ENCODE measurements at regions not wholly inside any gene's neighbourhood (a gene's known extent, or its start where the extent isn't known, plus 50 kb on each side); places are given as distances from the start of the nearest gene placed in this dataset.

DNA sequence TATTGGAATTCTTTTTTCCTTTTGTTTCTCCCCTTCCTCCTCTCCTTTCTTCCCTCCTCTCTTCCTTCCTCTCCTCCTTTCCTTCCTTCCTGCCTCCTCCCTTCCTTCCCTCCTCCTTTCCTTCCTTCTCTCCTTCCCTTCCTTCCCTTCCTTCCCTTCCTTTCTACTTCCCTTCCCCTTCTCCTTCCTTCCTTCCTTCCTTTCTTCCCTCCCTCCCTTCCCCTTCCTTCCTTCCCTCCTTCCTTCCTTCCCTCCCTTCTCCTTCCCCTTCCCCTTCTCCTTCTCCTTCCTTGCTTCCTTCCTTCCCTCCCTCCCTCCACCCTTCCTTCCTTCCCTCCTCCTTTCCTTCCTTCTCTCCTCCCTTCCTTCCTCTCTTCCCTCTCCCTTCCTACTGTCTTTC, 431.0 kb upstream of the MEIS1 start:
- TF ChIP-seq, protein P1, sequence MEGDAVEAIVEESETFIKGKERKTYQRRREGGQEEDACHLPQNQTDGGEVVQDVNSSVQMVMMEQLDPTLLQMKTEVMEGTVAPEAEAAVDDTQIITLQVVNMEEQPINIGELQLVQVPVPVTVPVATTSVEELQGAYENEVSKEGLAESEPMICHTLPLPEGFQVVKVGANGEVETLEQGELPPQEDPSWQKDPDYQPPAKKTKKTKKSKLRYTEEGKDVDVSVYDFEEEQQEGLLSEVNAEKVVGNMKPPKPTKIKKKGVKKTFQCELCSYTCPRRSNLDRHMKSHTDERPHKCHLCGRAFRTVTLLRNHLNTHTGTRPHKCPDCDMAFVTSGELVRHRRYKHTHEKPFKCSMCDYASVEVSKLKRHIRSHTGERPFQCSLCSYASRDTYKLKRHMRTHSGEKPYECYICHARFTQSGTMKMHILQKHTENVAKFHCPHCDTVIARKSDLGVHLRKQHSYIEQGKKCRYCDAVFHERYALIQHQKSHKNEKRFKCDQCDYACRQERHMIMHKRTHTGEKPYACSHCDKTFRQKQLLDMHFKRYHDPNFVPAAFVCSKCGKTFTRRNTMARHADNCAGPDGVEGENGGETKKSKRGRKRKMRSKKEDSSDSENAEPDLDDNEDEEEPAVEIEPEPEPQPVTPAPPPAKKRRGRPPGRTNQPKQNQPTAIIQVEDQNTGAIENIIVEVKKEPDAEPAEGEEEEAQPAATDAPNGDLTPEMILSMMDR (conservative IDR thresholded peaks at IDR 0.05; ENCODE audit: low read length): no peak
- no peak for TF ChIP-seq EZH2phosphoT487 (IDR thresholded peaks at IDR 0.05; ENCODE audit: borderline replicate concordance)
- Histone ChIP-seq H3K27me3 (ENCODE audit: insufficient read depth, low read length, poor library complexity, severe bottlenecking) (no peaks in the 10 kb centered on the region), H3F3A (ENCODE audit: low read depth) (no peaks in the 10 kb centered on the region), H3K9me2 (replicated peaks; ENCODE audit: low read depth, low read length) (peaks cover 5% of the 10 kb centered on the region; the same call in 1 of the 2 replicates), H2AFZ (ENCODE audit: low read length) (no peak overlapping the region), H3K9me3 (ENCODE audit: insufficient read depth, low read depth, low read length) (no peaks in the 10 kb centered on the region), H3K36me3 (ENCODE audit: insufficient read depth, low read length) (no peaks in the 10 kb centered on the region), H3K4me2 (ENCODE audit: low read depth, low read length, poor library complexity, severe bottlenecking) (no peak overlapping the region), H3K9ac (ENCODE audit: low read depth, low read length, poor library complexity, severe bottlenecking) (no peak overlapping the region), H3K4me1 (ENCODE audit: insufficient read depth, low read length, poor library complexity, severe bottlenecking) (no peaks in the 10 kb centered on the region), H3K79me2 (ENCODE audit: insufficient read depth, low read length) (no peaks in the 10 kb centered on the region), H4K20me1 (ENCODE audit: insufficient read depth, low read length, poor library complexity, severe bottlenecking) (no peaks in the 10 kb centered on the region), H3K4me3 (ENCODE audit: low read length, poor library complexity, severe bottlenecking) (no peak overlapping the region)

DNA sequence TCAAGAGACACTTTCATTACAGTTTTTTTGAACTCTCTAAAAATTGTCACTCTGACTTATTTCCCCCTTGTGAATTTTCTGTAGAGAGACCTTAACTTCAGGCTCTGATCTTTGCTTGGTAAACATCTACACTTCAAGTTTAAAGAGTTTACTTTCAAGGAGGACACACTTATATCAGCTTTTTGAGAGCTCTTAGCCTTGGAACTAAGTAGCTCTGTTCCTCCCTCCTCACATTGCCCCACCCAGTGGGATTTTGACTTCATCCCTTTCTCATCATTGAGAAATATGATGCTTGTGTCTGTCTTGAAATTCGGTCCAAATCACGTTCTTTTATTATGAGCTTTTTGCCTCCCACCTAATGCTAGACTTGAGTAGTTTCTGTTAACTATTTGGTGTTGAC, 433.4 kb upstream of the MEIS1 start:
- H3K79me2 ChIP-seq (ENCODE audit: insufficient read depth, low read length): no peaks in the 10 kb centered on the region
- no peaks in the 10 kb centered on the region for H4K20me1 ChIP-seq (ENCODE audit: insufficient read depth, low read length, poor library complexity, severe bottlenecking)
- TF ChIP-seq, protein P1 (conservative IDR thresholded peaks at IDR 0.05; ENCODE audit: low read length): no peak
- TF ChIP-seq EZH2phosphoT487 (IDR thresholded peaks at IDR 0.05; ENCODE audit: borderline replicate concordance): no peak
- no peaks in the 10 kb centered on the region for H3F3A ChIP-seq (ENCODE audit: low read depth)
- no peak overlapping the region for H3K9ac ChIP-seq (ENCODE audit: low read depth, low read length, poor library complexity, severe bottlenecking)
- no peaks in the 10 kb centered on the region for H3K4me1 ChIP-seq (ENCODE audit: insufficient read depth, low read length, poor library complexity, severe bottlenecking)
- H3K9me2 ChIP-seq (replicated peaks; ENCODE audit: low read depth, low read length): peaks cover 5% of the 10 kb centered on the region; the same call in 1 of the 2 replicates
- H3K9me3 ChIP-seq (ENCODE audit: insufficient read depth, low read depth, low read length): no peaks in the 10 kb centered on the region
- H3K4me2 ChIP-seq (ENCODE audit: low read depth, low read length, poor library complexity, severe bottlenecking): no peak overlapping the region
- H2AFZ ChIP-seq (ENCODE audit: low read length): no peak overlapping the region
- no peak overlapping the region for H3K4me3 ChIP-seq (ENCODE audit: low read length, poor library complexity, severe bottlenecking)
- H3K27me3 ChIP-seq (ENCODE audit: insufficient read depth, low read length, poor library complexity, severe bottlenecking): no peaks in the 10 kb centered on the region
- no peaks in the 10 kb centered on the region for H3K36me3 ChIP-seq (ENCODE audit: insufficient read depth, low read length)

DNA sequence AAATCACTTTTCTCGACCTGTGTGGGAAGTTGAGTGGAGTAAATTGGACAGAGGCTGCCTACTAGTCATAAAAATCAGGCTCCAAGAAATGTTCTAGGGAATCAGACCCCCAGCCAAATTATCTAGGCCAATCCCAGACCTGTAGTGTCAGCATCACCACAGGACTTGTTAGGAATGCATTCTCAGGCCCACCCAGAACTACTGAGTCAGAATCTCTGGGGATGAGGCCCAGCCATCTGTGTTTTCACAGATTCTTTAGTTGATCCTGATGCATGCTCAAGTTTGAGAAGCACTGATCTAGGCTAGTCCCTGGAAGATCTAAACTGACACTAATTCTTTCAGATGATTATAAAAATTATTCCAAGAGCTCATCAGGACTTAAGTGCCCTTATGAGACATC, 434.0 kb upstream of the MEIS1 start:
- no peak overlapping the region for H3K9ac ChIP-seq (ENCODE audit: low read depth, low read length, poor library complexity, severe bottlenecking)
- TF ChIP-seq EZH2phosphoT487 (IDR thresholded peaks at IDR 0.05; ENCODE audit: borderline replicate concordance): no peak
- TF ChIP-seq, protein P1 (conservative IDR thresholded peaks at IDR 0.05; ENCODE audit: low read length): no peak
- H3K4me3 ChIP-seq (ENCODE audit: low read length, poor library complexity, severe bottlenecking): no peak overlapping the region
- H2AFZ ChIP-seq (ENCODE audit: low read length): no peak overlapping the region
- H3K36me3 ChIP-seq (ENCODE audit: insufficient read depth, low read length): no peaks in the 10 kb centered on the region
- H3K27me3 ChIP-seq (ENCODE audit: insufficient read depth, low read length, poor library complexity, severe bottlenecking): no peaks in the 10 kb centered on the region
- no peak overlapping the region for H3K4me2 ChIP-seq (ENCODE audit: low read depth, low read length, poor library complexity, severe bottlenecking)
- no peaks in the 10 kb centered on the region for H3K4me1 ChIP-seq (ENCODE audit: insufficient read depth, low read length, poor library complexity, severe bottlenecking)
- no peaks in the 10 kb centered on the region for H3K79me2 ChIP-seq (ENCODE audit: insufficient read depth, low read length)
- H4K20me1 ChIP-seq (ENCODE audit: insufficient read depth, low read length, poor library complexity, severe bottlenecking): no peaks in the 10 kb centered on the region
- H3F3A ChIP-seq (ENCODE audit: low read depth): no peaks in the 10 kb centered on the region
- peaks cover 5% of the 10 kb centered on the region; the same call in 1 of the 2 replicates for H3K9me2 ChIP-seq (replicated peaks; ENCODE audit: low read depth, low read length)
- no peaks in the 10 kb centered on the region for H3K9me3 ChIP-seq (ENCODE audit: insufficient read depth, low read depth, low read length)

Measured in Loucy (cell line).